ENCODE measurements at regions not wholly inside any gene's neighbourhood (a gene's known extent, or its start where the extent isn't known, plus 50 kb on each side); places are given as distances from the start of the nearest gene placed in this dataset.

DNA sequence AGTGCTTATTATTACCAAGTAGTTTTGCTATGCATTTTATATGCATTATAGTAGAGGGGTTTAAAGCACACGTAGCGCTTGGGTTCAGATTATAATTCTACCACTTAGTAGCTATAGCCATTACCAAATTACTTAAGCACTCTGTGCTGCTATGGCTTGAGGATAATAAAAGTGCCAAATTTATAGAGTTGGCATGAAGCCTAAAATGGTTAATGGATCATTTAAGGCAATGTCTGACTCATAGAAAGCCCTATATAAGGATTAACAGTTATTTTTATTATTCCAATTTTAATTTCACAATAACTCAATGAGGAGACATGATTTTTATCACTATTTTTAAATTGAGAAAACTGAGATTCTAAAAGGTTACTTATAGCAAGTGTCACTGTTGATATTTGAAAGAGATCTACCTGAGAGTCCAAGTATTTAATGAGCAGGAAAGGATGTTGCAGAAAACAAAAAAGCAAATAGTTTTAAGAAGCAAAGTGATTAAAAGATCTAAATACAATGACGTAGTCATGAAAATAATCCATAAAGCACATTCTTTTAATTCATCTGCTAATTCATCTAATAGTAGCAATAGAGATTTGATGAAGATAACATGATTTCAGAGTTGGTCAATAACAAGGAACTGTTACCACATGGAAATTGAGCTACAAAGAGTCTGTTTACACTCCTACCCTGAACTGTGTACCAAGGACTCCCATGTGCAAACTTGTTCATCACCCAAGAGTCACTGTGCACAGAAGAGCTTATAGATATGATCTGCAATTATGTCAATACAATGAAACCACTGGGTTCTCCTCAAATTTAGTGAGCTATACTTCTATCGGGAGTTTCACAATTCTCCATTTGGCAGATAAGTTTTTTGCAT, 78.8 kb upstream of the DTNA start:
- TF ChIP-seq, protein P1, sequence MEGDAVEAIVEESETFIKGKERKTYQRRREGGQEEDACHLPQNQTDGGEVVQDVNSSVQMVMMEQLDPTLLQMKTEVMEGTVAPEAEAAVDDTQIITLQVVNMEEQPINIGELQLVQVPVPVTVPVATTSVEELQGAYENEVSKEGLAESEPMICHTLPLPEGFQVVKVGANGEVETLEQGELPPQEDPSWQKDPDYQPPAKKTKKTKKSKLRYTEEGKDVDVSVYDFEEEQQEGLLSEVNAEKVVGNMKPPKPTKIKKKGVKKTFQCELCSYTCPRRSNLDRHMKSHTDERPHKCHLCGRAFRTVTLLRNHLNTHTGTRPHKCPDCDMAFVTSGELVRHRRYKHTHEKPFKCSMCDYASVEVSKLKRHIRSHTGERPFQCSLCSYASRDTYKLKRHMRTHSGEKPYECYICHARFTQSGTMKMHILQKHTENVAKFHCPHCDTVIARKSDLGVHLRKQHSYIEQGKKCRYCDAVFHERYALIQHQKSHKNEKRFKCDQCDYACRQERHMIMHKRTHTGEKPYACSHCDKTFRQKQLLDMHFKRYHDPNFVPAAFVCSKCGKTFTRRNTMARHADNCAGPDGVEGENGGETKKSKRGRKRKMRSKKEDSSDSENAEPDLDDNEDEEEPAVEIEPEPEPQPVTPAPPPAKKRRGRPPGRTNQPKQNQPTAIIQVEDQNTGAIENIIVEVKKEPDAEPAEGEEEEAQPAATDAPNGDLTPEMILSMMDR (IDR thresholded peaks at IDR 0.05; ENCODE audit: low read length): no peak
- no peak for TF ChIP-seq EZH2 (IDR thresholded peaks at IDR 0.05; ENCODE audit: borderline replicate concordance, low read length)
